Colonic mucosa (tissue), 4 donors: ENCODE measurements at regions not wholly inside any gene's neighbourhood (a gene's known extent, or its start where the extent isn't known, plus 50 kb on each side); places are given as distances from the start of the nearest gene placed in this dataset.

Source experiments
- DNase-seq: peaks from one replicate; pipeline ENCODE4 v3.0.0-alpha.2; 2020
- H3K27ac ChIP-seq: fragments of 200-600 bp; one replicate; pipeline ENCODE4 v1.8.0; 2021
- H3K27me3 ChIP-seq: fragments of 200-600 bp; one replicate; pipeline ENCODE4 v1.8.0; 2021
- H3K36me3 ChIP-seq: fragments of 200-600 bp; one replicate; pipeline ENCODE4 v1.8.0; 2021
- H3K4me1 ChIP-seq: fragments of 200-600 bp; one replicate; pipeline ENCODE4 v1.8.0; 2021; ENCODE audit warnings: mild to moderate bottlenecking
- H3K4me3 ChIP-seq: fragments of 200-600 bp; one replicate; pipeline ENCODE4 v1.8.0; 2021
- H3K9ac ChIP-seq, 2 donors: one replicate each; pipeline ENCODE4 v1.7.0; 2013; ENCODE audit warnings: control low read depth in 2 of 2, low read depth in 2 of 2, low read length in 2 of 2
- H3K9me3 ChIP-seq: fragments of 200-600 bp; one replicate; pipeline ENCODE4 v1.8.0; 2021
- intact Hi-C: fragments of 100-400 bp; cut with DNase I; formaldehyde crosslinking; loops from one replicate; pipeline ENCODE4 v1.14.1; 2022
- TF ChIP-seq, protein P1 (sequence below): fragments of 200-600 bp; IDR thresholded peaks from one replicate; pipeline ENCODE4 v1.8.0; 2022; ENCODE audit warnings: antibody characterized with exemption, mild to moderate bottlenecking
- donor health status: healthy.
- donor health status: DM: no; HTN: no; CAD: no.
- donor health status: DM: no; HTN: no; CAD: no.

DNA sequence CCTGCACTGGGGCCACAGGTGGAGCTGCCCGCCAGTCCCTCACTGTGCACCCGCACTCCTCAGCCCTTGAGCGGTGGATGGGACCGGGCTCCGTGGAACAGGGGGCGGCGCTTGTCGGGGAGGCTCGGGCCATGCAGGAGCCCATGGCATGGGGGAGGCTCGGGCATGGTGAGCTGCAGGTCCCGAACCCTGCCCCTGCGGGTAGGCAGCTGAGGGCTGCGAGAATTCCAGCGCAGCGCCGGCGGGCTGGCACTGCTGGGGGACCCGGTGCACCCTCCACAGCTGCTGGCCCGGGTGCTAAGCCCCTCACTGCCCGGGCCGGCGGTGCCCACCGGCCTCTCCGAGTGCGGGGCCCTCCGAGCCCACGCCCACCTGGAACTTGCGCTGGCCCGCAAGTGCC lies 877.5 kb upstream of the PCDH9 start:
- H3K9me3 ChIP-seq: no peaks in the 10 kb centered on the region
- no peak for DNase-seq

DNA sequence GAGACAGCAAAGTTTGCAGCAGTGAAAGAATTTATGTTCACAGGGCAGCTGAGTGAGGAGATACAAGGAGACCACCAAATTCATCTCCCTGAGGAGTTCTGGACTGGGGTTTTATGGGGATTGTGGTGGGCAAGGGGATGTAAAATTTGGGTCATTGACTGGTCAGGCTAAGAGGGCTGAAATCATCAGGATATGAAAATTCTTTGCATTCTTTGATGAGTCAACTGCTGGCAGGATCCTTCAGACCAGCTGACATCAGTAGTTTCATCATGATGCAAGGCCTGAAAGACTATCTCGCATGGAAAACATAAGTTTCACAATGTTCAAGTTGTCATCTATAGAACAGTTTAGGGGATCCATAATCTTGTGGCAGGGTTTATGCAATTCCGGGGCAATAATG lies 869.5 kb upstream of the PCDH9 start:
- no peaks in the 10 kb centered on the region for H3K9me3 ChIP-seq
- TF ChIP-seq, protein P1, sequence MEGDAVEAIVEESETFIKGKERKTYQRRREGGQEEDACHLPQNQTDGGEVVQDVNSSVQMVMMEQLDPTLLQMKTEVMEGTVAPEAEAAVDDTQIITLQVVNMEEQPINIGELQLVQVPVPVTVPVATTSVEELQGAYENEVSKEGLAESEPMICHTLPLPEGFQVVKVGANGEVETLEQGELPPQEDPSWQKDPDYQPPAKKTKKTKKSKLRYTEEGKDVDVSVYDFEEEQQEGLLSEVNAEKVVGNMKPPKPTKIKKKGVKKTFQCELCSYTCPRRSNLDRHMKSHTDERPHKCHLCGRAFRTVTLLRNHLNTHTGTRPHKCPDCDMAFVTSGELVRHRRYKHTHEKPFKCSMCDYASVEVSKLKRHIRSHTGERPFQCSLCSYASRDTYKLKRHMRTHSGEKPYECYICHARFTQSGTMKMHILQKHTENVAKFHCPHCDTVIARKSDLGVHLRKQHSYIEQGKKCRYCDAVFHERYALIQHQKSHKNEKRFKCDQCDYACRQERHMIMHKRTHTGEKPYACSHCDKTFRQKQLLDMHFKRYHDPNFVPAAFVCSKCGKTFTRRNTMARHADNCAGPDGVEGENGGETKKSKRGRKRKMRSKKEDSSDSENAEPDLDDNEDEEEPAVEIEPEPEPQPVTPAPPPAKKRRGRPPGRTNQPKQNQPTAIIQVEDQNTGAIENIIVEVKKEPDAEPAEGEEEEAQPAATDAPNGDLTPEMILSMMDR: no peak
- no peak for DNase-seq

More for the DNA sequence above, 877.5 kb upstream of the PCDH9 start:
- Histone ChIP-seq H3K36me3 (no peaks in the 10 kb centered on the region), H3K4me1 (no peaks in the 10 kb centered on the region), H3K4me3 (no peak overlapping the region), H3K9ac (no peak overlapping the region), H3K27me3 (no peaks in the 10 kb centered on the region), H3K27ac (no peak overlapping the region)
- TF ChIP-seq, protein P1: no peak
- intact Hi-C loops: no loop called here

DNA sequence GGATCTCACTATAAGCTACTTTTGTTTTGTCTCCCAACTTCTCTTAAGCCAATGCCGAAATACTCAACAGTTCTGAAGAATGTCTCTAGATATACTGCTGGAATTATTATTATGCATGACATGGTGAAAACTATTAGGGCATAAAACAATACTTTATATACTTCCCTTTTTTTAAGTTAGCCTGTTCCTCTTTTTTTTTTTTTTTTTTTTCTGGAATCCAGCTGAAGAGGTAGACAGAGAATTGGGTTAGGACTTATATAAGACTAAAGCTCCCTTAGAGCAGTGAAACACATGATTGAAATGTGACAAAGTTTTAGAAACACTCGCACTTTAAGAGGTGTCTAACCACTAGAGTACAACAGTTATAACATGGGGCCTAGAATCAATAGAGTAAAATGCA lies 850.9 kb upstream of the PCDH9 start:
- Histone ChIP-seq H3K27ac (no peak overlapping the region), H3K36me3 (no peaks in the 10 kb centered on the region), H3K4me3 (no peak overlapping the region), H3K4me1 (no peaks in the 10 kb centered on the region), H3K9me3 (no peaks in the 10 kb centered on the region), H3K27me3 (no peaks in the 10 kb centered on the region), H3K9ac (no peak overlapping the region)
- intact Hi-C loops: no loop called here
- TF ChIP-seq, protein P1: no peak
- no peak for DNase-seq

More for the DNA sequence above, 869.5 kb upstream of the PCDH9 start:
- Histone ChIP-seq H3K36me3 (no peaks in the 10 kb centered on the region), H3K4me3 (no peak overlapping the region), H3K9ac (no peak overlapping the region), H3K27ac (no peak overlapping the region), H3K27me3 (no peaks in the 10 kb centered on the region), H3K4me1 (no peaks in the 10 kb centered on the region)
- intact Hi-C loops: no loop called here

DNA sequence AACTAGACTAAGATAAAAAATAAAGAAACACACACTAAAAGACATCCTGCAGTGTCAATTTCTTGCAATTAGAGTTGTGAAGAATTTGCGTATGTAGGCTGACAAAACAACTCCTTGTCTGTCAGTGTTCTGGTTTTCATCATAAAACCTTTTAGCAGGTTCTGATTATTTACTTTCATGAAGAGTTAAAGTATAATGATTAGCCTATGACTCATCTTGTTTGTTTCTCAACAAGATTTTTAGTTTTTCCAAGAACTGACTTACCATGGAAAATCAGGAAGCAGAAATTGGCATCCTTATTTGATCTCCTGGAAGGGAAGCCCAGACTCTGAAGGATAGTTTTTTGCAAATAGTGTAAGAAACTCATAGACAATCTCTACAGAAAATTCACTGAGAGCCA lies 848.7 kb upstream of the PCDH9 start:
- Histone ChIP-seq H3K27me3 (no peaks in the 10 kb centered on the region), H3K9me3 (no peaks in the 10 kb centered on the region), H3K9ac (no peak overlapping the region), H3K36me3 (no peaks in the 10 kb centered on the region), H3K27ac (no peak overlapping the region), H3K4me3 (no peak overlapping the region), H3K4me1 (no peaks in the 10 kb centered on the region)
- DNase-seq: no peak
- intact Hi-C loops: no loop called here
- TF ChIP-seq, protein P1: no peak

DNA sequence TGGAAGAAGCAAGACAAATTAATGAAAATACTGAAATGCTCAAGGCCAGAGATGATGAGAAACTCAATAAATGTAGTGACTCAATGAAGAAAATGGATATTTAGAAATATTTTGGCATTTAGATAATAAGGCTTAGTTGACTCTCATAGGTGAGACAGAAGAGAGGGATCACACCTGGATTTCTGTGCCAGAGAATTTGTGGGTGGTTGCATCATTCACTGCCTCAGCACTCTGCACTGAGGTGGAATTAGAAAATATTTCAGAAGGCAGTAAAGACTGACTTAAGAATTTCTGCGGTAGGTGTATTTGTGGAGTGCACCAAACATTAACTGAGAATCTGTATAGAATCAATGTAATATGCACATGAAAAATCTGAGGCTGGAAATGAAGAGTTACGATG lies 848.3 kb upstream of the PCDH9 start:
- Histone ChIP-seq H3K9me3 (no peaks in the 10 kb centered on the region), H3K27me3 (no peaks in the 10 kb centered on the region), H3K9ac (no peak overlapping the region), H3K36me3 (no peaks in the 10 kb centered on the region), H3K27ac (no peak overlapping the region), H3K4me3 (no peak overlapping the region), H3K4me1 (no peaks in the 10 kb centered on the region)
- TF ChIP-seq, protein P1: no peak
- DNase-seq: no peak
- intact Hi-C loops: no loop called here

DNA sequence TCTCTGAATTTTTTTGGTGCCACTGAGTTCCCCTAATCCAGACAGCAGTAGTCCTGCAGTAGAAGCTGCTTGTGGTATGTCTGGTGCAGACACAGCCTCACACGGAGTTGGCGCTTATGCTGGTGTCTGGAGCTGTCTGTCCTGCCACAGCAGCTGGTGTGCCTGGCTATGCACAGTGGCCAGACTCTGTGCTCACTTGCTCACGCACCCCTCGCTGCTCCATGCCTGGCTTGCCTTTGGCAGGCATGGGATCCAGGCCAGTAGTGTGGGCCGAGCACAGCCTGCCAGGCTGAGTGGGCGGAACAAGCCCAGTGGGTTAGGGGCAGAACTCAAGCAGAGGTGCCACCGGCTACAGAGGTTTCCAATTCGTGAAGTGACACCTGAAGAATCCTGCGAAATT lies 845.9 kb upstream of the PCDH9 start:
- no peak overlapping the region for H3K4me3 ChIP-seq
- DNase-seq: no peak
- intact Hi-C loops: no loop called here

More for the DNA sequence above, 845.9 kb upstream of the PCDH9 start:
- no peak overlapping the region for H3K27ac ChIP-seq
- no peaks in the 10 kb centered on the region for H3K4me1 ChIP-seq
- TF ChIP-seq, protein P1: no peak
- no peaks in the 10 kb centered on the region for H3K36me3 ChIP-seq
- no peaks in the 10 kb centered on the region for H3K9me3 ChIP-seq
- no peaks in the 10 kb centered on the region for H3K27me3 ChIP-seq
- H3K9ac ChIP-seq: no peak overlapping the region
